HG02981 (cell line): ENCODE measurements at regions not wholly inside any gene's neighbourhood (a gene's known extent, or its start where the extent isn't known, plus 50 kb on each side); places are given as distances from the start of the nearest gene placed in this dataset.
"Not testable (repeated sequence)": the region's sequence is repeated elsewhere in the genome, so short reads cannot be mapped to it uniquely, and the experiment has no call there.

Experiments used
- ATAC-seq: cut with Tn5 transposase; IDR thresholded peaks from one replicate; pipeline ENCODE4 v1.9.1; 2021; ENCODE audit warnings: mild to moderate bottlenecking, moderate library complexity; ENCODE audit not compliant: unreplicated experiment

- ATAC-seq, result not testable (repeated sequence)
These were observed 952.8 kb upstream of the CDH18 start for GRCh38 chr5:20940786-20941185.

GRCh38 chr5:20890936-20891335 lies 902.9 kb upstream of the CDH18 start:
- not testable (repeated sequence) for ATAC-seq

GRCh38 chr5:20875726-20876125 lies 887.7 kb upstream of the CDH18 start:
- ATAC-seq, result not testable (repeated sequence)

GRCh38 chr5:20865892-20866291 lies 877.9 kb upstream of the CDH18 start:
- not testable (repeated sequence) for ATAC-seq

- no peak for ATAC-seq
These were observed 845.2 kb upstream of the CDH18 start for GRCh38 chr5:20833081-20833627.

GRCh38 chr5:20832204-20833080 lies 844.4 kb upstream of the CDH18 start:
- no peak for ATAC-seq

GRCh38 chr5:20825951-20826350 lies 838.0 kb upstream of the CDH18 start:
- not testable (repeated sequence) for ATAC-seq

- ATAC-seq, result not testable (repeated sequence)
These were observed 809.2 kb upstream of the CDH18 start for GRCh38 chr5:20797216-20797615.

- not testable (repeated sequence) for ATAC-seq
These were observed 796.8 kb upstream of the CDH18 start for GRCh38 chr5:20784755-20785154.

- not testable (repeated sequence) for ATAC-seq
These were observed 795.5 kb upstream of the CDH18 start for GRCh38 chr5:20783484-20783883.

- not testable (repeated sequence) for ATAC-seq
These were observed 783.3 kb upstream of the CDH18 start for GRCh38 chr5:20771338-20771737.

- ATAC-seq, result not testable (repeated sequence)
These were observed 777.1 kb upstream of the CDH18 start for GRCh38 chr5:20765074-20765473.

- ATAC-seq, result not testable (repeated sequence)
These were observed 771.5 kb upstream of the CDH18 start for GRCh38 chr5:20759459-20759858.

- not testable (repeated sequence) for ATAC-seq
These were observed 764.2 kb upstream of the CDH18 start for GRCh38 chr5:20752179-20752578.

GRCh38 chr5:20735715-20736114 lies 747.7 kb upstream of the CDH18 start:
- ATAC-seq, result peak; percentile 86

- not testable (repeated sequence) for ATAC-seq
These were observed 744.2 kb upstream of the CDH18 start for GRCh38 chr5:20732223-20732622.

- not testable (repeated sequence) for ATAC-seq
These were observed 733.3 kb upstream of the CDH18 start for GRCh38 chr5:20721286-20721685.

- ATAC-seq, result not testable (repeated sequence)
These were observed 723.6 kb upstream of the CDH18 start for GRCh38 chr5:20711520-20712155.

- not testable (repeated sequence) for ATAC-seq
These were observed 719.6 kb upstream of the CDH18 start for GRCh38 chr5:20707634-20708033.

GRCh38 chr5:20694121-20694520 lies 706.1 kb upstream of the CDH18 start:
- ATAC-seq, result no peak

GRCh38 chr5:20692913-20693312 lies 704.9 kb upstream of the CDH18 start:
- ATAC-seq, result no peak
